WTC11 (cell line): ENCODE measurements at regions not wholly inside any gene's neighbourhood (a gene's known extent, or its start where the extent isn't known, plus 50 kb on each side); places are given as distances from the start of the nearest gene placed in this dataset.

Experiments
- ATAC-seq: fragments of 200-7000 bp; cut with Tn5 transposase; 2 replicates; pipeline ENCODE4 v1.10.0; 2021; ENCODE audit warnings: mild to moderate bottlenecking, moderate library complexity
- CTCF ChIA-PET: fragments of 300-600 bp; sonication (Branson Sonifier 250); formaldehyde crosslinking; loops from one replicate; lab custom pipeline; 2021; ENCODE audit warnings: antibody characterized with exemption; lab: Charles Lee
- POLR2A ChIA-PET: fragments of 350-600 bp; sonication (Branson Sonifier 250); formaldehyde crosslinking; loops from one replicate; lab custom pipeline; 2021; ENCODE audit warnings: antibody characterized with exemption; lab: Charles Lee
- DNase-seq: peaks from one replicate; pipeline ENCODE4 v3.0.0; 2021; ENCODE audit warnings: low spot score
- H3K27ac Mint-ChIP-seq: 2 replicates; pipeline ENCODE4 v1.8.0; 2021; ENCODE audit warnings: mixed read lengths
- H3K27me3 Mint-ChIP-seq: 2 replicates; pipeline ENCODE4 v1.8.0; 2021; ENCODE audit warnings: low read depth, mild to moderate bottlenecking, moderate library complexity, mixed read lengths
- H3K36me3 Mint-ChIP-seq: 2 replicates; pipeline ENCODE4 v1.8.0; 2021; ENCODE audit warnings: mixed read lengths
- H3K4me1 Mint-ChIP-seq: 2 replicates; pipeline ENCODE4 v1.8.0; 2022; ENCODE audit warnings: mixed read lengths
- H3K4me3 Mint-ChIP-seq: 2 replicates; pipeline ENCODE4 v1.8.0; 2021; ENCODE audit warnings: mild to moderate bottlenecking, moderate library complexity, mixed read lengths
- H3K9me3 Mint-ChIP-seq: 2 replicates; pipeline ENCODE4 v1.8.0; 2021; ENCODE audit warnings: mixed read lengths
- FOXK1 ChIP-seq: sonication (generic); formaldehyde crosslinking; IDR thresholded peaks from 2 replicates; pipeline ENCODE4 v1.8.0; 2022; ENCODE audit warnings: mild to moderate bottlenecking, moderate library complexity, missing genetic modification reagents
- KAT7 ChIP-seq: sonication (generic); formaldehyde crosslinking; IDR thresholded peaks from 2 replicates; pipeline ENCODE4 v1.8.1; 2023; ENCODE audit warnings: missing genetic modification reagents, mild to moderate bottlenecking, borderline replicate concordance
- MXD4 ChIP-seq: fragments of 250-450 bp; sonication (Bioruptor Pico); IDR thresholded peaks from 2 replicates; pipeline ENCODE4 v1.8.0; 2021; ENCODE audit warnings: mild to moderate bottlenecking, moderate library complexity, borderline replicate concordance
- NFATC4 ChIP-seq: fragments of 250-450 bp; sonication (Bioruptor Pico); IDR thresholded peaks from 2 replicates; pipeline ENCODE4 v1.9.0; 2021; ENCODE audit warnings: mild to moderate bottlenecking
- NR2C2 ChIP-seq: sonication (generic); formaldehyde crosslinking; IDR thresholded peaks from 2 replicates; pipeline ENCODE4 v1.8.0; 2022; ENCODE audit warnings: mild to moderate bottlenecking, missing genetic modification reagents
- OVOL2 ChIP-seq: fragments of 250-450 bp; sonication (Bioruptor Pico); IDR thresholded peaks from 2 replicates; pipeline ENCODE4 v1.9.0; 2021; ENCODE audit warnings: mild to moderate bottlenecking, borderline replicate concordance
- RORB ChIP-seq: fragments of 250-450 bp; sonication (Bioruptor Pico); IDR thresholded peaks from 2 replicates; pipeline ENCODE4 v1.9.0; 2021; ENCODE audit warnings: mild to moderate bottlenecking
- SMAD4 ChIP-seq: sonication (generic); formaldehyde crosslinking; IDR thresholded peaks from 2 replicates; pipeline ENCODE4 v1.8.0; 2022; ENCODE audit warnings: mild to moderate bottlenecking, missing genetic modification reagents
- TEAD4 ChIP-seq: sonication (generic); formaldehyde crosslinking; IDR thresholded peaks from 2 replicates; pipeline ENCODE4 v1.8.0; 2022; ENCODE audit warnings: mild to moderate bottlenecking, missing genetic modification reagents
- ZNF219 ChIP-seq: sonication (generic); formaldehyde crosslinking; IDR thresholded peaks from 2 replicates; pipeline ENCODE4 v1.8.0; 2023; ENCODE audit warnings: missing genetic modification reagents, mild to moderate bottlenecking, borderline replicate concordance
- ZNF263 ChIP-seq: sonication (generic); formaldehyde crosslinking; IDR thresholded peaks from 2 replicates; pipeline ENCODE4 v1.8.1; 2022; ENCODE audit warnings: low read depth, mild to moderate bottlenecking, moderate library complexity, missing genetic modification reagents
- ZNF671 ChIP-seq: fragments of 250-450 bp; sonication (Bioruptor Pico); IDR thresholded peaks from 2 replicates; pipeline ENCODE4 v1.8.0; 2021; ENCODE audit warnings: mild to moderate bottlenecking
- TF ChIP-seq, protein P1 (sequence below): sonication (generic); formaldehyde crosslinking; IDR thresholded peaks from 2 replicates; pipeline ENCODE4 v1.8.0; 2022; ENCODE audit warnings: missing genetic modification reagents
- TF ChIP-seq, protein P2 (sequence below): sonication (generic); formaldehyde crosslinking; IDR thresholded peaks from 2 replicates; pipeline ENCODE4 v1.8.1; 2022; ENCODE audit warnings: mild to moderate bottlenecking, missing genetic modification reagents, moderate library complexity, borderline replicate concordance
- TF ChIP-seq, protein P3 (sequence below): sonication (generic); formaldehyde crosslinking; IDR thresholded peaks from 2 replicates; pipeline ENCODE4 v1.8.1; 2023; ENCODE audit warnings: mild to moderate bottlenecking, missing genetic modification reagents, moderate library complexity
- TF ChIP-seq, protein P4 (sequence below): fragments of 250-450 bp; sonication (Bioruptor Pico); conservative IDR thresholded peaks from 2 replicates; pipeline ENCODE4 v1.9.0; 2021; ENCODE audit warnings: mild to moderate bottlenecking
- TF ChIP-seq, protein P5 (sequence below): sonication (generic); formaldehyde crosslinking; conservative IDR thresholded peaks from 2 replicates; pipeline ENCODE4 v1.8.1; 2022; ENCODE audit warnings: mild to moderate bottlenecking, missing genetic modification reagents
- TF ChIP-seq, protein P6 (sequence below): sonication (generic); formaldehyde crosslinking; IDR thresholded peaks from 2 replicates; pipeline ENCODE4 v1.8.1; 2022; ENCODE audit warnings: mild to moderate bottlenecking, moderate library complexity, missing genetic modification reagents
- TF ChIP-seq, protein P7 (sequence below): fragments of 250-450 bp; sonication (Bioruptor Pico); IDR thresholded peaks from 2 replicates; pipeline ENCODE4 v1.9.0; 2021; ENCODE audit warnings: mild to moderate bottlenecking
- TF ChIP-seq, protein P8 (sequence below): sonication (generic); formaldehyde crosslinking; IDR thresholded peaks from 2 replicates; pipeline ENCODE4 v1.8.0; 2022; ENCODE audit warnings: mild to moderate bottlenecking, missing genetic modification reagents
- TF ChIP-seq, protein P9 (sequence below): sonication (generic); formaldehyde crosslinking; IDR thresholded peaks from 2 replicates; pipeline ENCODE4 v1.8.1; 2022; ENCODE audit warnings: low read depth, mild to moderate bottlenecking, moderate library complexity, missing genetic modification reagents, borderline replicate concordance

DNA sequence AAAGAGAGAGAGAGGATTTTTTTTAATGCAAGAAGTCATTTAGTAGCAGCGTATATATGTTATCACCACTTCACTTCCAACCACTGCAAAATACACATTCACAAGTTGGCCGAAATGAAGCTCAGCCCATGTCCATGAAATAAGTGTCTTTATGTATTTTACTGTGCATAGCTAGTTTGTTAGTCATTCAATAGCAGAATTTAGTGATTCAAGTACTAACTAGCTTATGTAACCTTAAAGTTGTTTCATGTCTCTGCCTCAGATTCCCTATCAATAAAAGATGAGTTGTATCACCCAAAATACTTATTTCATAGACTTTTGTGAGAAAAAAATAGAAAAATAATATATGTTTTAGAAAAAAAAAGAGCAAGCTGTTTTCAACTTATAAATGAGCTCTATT lies 153.7 kb upstream of the PRDM1 start:
- Mint-ChIP-seq H3K4me3 (no peak overlapping the region), H3K36me3 (no peaks in the 10 kb centered on the region), H3K4me1 (no peaks in the 10 kb centered on the region), H3K27me3 (no peaks in the 10 kb centered on the region), H3K27ac (no peak overlapping the region), H3K9me3 (peaks cover 7% of the 10 kb centered on the region)
- CTCF ChIA-PET: interaction anchor here (1.3 kb wide), 1 partner anchor 291 kb away, joined by 3 read pairs; no protein-coding TSS in a partner anchor
- POLR2A ChIA-PET: no interaction called here
- TF ChIP-seq, protein P1, sequence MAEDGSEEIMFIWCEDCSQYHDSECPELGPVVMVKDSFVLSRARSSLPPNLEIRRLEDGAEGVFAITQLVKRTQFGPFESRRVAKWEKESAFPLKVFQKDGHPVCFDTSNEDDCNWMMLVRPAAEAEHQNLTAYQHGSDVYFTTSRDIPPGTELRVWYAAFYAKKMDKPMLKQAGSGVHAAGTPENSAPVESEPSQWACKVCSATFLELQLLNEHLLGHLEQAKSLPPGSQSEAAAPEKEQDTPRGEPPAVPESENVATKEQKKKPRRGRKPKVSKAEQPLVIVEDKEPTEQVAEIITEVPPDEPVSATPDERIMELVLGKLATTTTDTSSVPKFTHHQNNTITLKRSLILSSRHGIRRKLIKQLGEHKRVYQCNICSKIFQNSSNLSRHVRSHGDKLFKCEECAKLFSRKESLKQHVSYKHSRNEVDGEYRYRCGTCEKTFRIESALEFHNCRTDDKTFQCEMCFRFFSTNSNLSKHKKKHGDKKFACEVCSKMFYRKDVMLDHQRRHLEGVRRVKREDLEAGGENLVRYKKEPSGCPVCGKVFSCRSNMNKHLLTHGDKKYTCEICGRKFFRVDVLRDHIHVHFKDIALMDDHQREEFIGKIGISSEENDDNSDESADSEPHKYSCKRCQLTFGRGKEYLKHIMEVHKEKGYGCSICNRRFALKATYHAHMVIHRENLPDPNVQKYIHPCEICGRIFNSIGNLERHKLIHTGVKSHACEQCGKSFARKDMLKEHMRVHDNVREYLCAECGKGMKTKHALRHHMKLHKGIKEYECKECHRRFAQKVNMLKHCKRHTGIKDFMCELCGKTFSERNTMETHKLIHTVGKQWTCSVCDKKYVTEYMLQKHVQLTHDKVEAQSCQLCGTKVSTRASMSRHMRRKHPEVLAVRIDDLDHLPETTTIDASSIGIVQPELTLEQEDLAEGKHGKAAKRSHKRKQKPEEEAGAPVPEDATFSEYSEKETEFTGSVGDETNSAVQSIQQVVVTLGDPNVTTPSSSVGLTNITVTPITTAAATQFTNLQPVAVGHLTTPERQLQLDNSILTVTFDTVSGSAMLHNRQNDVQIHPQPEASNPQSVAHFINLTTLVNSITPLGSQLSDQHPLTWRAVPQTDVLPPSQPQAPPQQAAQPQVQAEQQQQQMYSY (CRISPR knock-in tag): no peak
- TF ChIP-seq, protein P2, sequence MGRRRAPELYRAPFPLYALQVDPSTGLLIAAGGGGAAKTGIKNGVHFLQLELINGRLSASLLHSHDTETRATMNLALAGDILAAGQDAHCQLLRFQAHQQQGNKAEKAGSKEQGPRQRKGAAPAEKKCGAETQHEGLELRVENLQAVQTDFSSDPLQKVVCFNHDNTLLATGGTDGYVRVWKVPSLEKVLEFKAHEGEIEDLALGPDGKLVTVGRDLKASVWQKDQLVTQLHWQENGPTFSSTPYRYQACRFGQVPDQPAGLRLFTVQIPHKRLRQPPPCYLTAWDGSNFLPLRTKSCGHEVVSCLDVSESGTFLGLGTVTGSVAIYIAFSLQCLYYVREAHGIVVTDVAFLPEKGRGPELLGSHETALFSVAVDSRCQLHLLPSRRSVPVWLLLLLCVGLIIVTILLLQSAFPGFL: no peak
- TF ChIP-seq MXD4 (CRISPR knock-in tag): no peak
- TF ChIP-seq TEAD4 (CRISPR knock-in tag): no peak
- TF ChIP-seq RORB (CRISPR knock-in tag): no peak
- TF ChIP-seq, protein P3, sequence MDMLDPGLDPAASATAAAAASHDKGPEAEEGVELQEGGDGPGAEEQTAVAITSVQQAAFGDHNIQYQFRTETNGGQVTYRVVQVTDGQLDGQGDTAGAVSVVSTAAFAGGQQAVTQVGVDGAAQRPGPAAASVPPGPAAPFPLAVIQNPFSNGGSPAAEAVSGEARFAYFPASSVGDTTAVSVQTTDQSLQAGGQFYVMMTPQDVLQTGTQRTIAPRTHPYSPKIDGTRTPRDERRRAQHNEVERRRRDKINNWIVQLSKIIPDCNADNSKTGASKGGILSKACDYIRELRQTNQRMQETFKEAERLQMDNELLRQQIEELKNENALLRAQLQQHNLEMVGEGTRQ: no peak
- TF ChIP-seq KAT7 (CRISPR knock-in tag): no peak
- no peak for TF ChIP-seq ZNF219 (CRISPR knock-in tag)
- TF ChIP-seq FOXK1 (CRISPR knock-in tag): no peak
- TF ChIP-seq, protein P4, sequence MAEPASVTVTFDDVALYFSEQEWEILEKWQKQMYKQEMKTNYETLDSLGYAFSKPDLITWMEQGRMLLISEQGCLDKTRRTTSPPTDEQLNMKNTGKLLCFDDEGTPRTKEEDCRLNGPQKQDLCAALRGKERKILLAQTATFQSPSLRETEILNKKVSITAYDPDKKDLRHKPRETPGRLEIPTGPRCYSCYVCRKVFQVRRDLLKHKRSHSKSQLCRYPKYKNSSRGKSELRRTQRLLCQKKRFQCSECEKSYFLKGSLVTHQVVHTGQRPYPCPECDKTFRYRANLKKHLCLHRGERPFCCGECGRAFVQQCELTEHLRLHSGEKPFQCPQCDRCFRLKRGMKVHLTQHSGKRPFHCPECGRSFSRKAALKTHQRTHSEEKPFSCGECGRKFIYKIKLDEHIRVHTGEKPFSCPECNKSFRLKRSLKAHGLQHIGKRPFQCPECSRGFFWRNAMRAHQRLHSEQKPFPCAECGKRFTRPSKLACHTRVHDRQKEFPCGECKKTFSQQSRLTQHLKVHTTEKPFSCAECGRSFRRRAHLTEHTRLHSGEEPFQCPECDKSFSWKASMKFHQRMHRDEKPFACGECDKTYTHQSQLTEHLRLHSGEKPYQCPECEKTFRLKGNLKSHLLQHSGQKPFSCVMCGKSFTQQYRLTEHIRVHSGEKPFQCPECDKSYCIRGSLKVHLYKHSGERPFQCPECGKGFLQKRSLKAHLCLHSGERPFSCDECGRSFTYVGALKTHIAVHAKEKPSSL (CRISPR knock-in tag): no peak
- TF ChIP-seq SMAD4 (CRISPR knock-in tag): no peak
- no peak for TF ChIP-seq NFATC4 (CRISPR knock-in tag)
- TF ChIP-seq, protein P5, sequence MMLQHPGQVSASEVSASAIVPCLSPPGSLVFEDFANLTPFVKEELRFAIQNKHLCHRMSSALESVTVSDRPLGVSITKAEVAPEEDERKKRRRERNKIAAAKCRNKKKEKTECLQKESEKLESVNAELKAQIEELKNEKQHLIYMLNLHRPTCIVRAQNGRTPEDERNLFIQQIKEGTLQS (CRISPR knock-in tag): no peak
- TF ChIP-seq, protein P6, sequence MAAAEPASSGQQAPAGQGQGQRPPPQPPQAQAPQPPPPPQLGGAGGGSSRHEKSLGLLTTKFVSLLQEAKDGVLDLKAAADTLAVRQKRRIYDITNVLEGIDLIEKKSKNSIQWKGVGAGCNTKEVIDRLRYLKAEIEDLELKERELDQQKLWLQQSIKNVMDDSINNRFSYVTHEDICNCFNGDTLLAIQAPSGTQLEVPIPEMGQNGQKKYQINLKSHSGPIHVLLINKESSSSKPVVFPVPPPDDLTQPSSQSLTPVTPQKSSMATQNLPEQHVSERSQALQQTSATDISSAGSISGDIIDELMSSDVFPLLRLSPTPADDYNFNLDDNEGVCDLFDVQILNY (CRISPR knock-in tag): no peak
- no peak for TF ChIP-seq OVOL2 (CRISPR knock-in tag)
- TF ChIP-seq, protein P7, sequence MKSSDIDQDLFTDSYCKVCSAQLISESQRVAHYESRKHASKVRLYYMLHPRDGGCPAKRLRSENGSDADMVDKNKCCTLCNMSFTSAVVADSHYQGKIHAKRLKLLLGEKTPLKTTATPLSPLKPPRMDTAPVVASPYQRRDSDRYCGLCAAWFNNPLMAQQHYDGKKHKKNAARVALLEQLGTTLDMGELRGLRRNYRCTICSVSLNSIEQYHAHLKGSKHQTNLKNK (CRISPR knock-in tag): no peak
- ATAC-seq (no peak), DNase-seq (no peak)

DNA sequence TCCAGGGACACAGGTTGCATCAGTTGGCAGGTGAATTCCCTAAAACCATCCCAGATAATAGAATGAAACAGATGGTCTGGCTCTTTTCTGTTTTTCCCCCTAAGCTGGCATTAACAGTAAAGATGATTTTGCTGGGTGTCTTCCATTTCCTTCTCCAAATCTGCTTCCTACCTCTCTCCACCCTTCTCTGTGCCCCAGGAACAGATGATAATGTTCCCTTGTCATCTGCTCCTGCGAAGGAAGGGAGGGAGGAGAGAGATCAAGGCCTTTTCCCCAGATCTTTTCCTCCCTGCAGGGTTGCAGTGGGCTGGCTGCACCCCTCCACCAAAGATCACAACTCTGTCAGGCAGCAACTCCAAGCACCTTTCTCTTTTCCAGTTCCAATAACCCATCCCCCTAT lies 156.5 kb upstream of the PRDM1 start:
- Mint-ChIP-seq H3K4me3 (no peak overlapping the region), H3K9me3 (peaks cover 7% of the 10 kb centered on the region), H3K36me3 (no peaks in the 10 kb centered on the region), H3K27me3 (no peaks in the 10 kb centered on the region), H3K4me1 (no peaks in the 10 kb centered on the region), H3K27ac (no peak overlapping the region)
- DNase-seq (no peak), ATAC-seq (no peak)
- ChIA-PET CTCF (no interaction called here), POLR2A (no interaction called here)
- TF ChIP-seq, protein P8, sequence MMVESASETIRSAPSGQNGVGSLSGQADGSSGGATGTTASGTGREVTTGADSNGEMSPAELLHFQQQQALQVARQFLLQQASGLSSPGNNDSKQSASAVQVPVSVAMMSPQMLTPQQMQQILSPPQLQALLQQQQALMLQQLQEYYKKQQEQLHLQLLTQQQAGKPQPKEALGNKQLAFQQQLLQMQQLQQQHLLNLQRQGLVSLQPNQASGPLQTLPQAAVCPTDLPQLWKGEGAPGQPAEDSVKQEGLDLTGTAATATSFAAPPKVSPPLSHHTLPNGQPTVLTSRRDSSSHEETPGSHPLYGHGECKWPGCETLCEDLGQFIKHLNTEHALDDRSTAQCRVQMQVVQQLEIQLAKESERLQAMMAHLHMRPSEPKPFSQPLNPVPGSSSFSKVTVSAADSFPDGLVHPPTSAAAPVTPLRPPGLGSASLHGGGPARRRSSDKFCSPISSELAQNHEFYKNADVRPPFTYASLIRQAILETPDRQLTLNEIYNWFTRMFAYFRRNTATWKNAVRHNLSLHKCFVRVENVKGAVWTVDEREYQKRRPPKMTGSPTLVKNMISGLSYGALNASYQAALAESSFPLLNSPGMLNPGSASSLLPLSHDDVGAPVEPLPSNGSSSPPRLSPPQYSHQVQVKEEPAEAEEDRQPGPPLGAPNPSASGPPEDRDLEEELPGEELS (CRISPR knock-in tag): no peak
- no peak for TF ChIP-seq NR2C2 (CRISPR knock-in tag)
- TF ChIP-seq, protein P9, sequence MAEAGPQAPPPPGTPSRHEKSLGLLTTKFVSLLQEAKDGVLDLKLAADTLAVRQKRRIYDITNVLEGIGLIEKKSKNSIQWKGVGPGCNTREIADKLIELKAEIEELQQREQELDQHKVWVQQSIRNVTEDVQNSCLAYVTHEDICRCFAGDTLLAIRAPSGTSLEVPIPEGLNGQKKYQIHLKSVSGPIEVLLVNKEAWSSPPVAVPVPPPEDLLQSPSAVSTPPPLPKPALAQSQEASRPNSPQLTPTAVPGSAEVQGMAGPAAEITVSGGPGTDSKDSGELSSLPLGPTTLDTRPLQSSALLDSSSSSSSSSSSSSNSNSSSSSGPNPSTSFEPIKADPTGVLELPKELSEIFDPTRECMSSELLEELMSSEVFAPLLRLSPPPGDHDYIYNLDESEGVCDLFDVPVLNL (CRISPR knock-in tag): no peak
- TF ChIP-seq ZNF671 (CRISPR knock-in tag): no peak
- TF ChIP-seq TEAD4 (CRISPR knock-in tag): no peak
- TF ChIP-seq, protein P3: no peak
- TF ChIP-seq, protein P5 (CRISPR knock-in tag): no peak
- TF ChIP-seq NFATC4 (CRISPR knock-in tag): no peak
- TF ChIP-seq ZNF263: no peak
